ENCODE measurements at regions not wholly inside any gene's neighbourhood (a gene's known extent, or its start where the extent isn't known, plus 50 kb on each side); places are given as distances from the start of the nearest gene placed in this dataset.

GRCh38 chr21:18191139-18191538 is 53.5 kb upstream of the CHODL start:
- no peak for DNase-seq (ENCODE audit: low read depth in 3 of 3)

- no peak for DNase-seq (ENCODE audit: low read depth in 3 of 3)
Measured at GRCh38 chr21:18178509-18178908, 66.1 kb upstream of the CHODL start.

GRCh38 chr21:18174370-18174769 is 70.3 kb upstream of the CHODL start:
- no peak for DNase-seq (ENCODE audit: low read depth in 3 of 3)

- no peak for DNase-seq (ENCODE audit: low read depth in 3 of 3)
Measured at GRCh38 chr21:18170829-18171228, 73.8 kb upstream of the CHODL start.

- no peak for DNase-seq (ENCODE audit: low read depth in 3 of 3)
Measured at GRCh38 chr21:18170221-18170620, 74.4 kb upstream of the CHODL start.

GRCh38 chr21:18168108-18168507 is 76.5 kb upstream of the CHODL start:
- DNase-seq (ENCODE audit: low read depth in 3 of 3), result no peak

- DNase-seq (ENCODE audit: low read depth in 3 of 3), result no peak
Measured at GRCh38 chr21:18164933-18165332, 79.7 kb upstream of the CHODL start.

- DNase-seq (ENCODE audit: low read depth in 3 of 3), result no peak
Measured at GRCh38 chr21:18164483-18164882, 80.2 kb upstream of the CHODL start.

- DNase-seq (ENCODE audit: low read depth in 3 of 3), result no peak
Measured at GRCh38 chr21:18163956-18164355, 80.7 kb upstream of the CHODL start.

GRCh38 chr21:18161841-18162240 is 82.8 kb upstream of the CHODL start:
- no peak for DNase-seq (ENCODE audit: low read depth in 3 of 3)

- DNase-seq (ENCODE audit: low read depth in 3 of 3), result no peak
Measured at GRCh38 chr21:18157406-18157805, 87.2 kb upstream of the CHODL start.

- DNase-seq (ENCODE audit: low read depth in 3 of 3), result no peak
Measured at GRCh38 chr21:18155508-18156193, 89.0 kb upstream of the CHODL start.

GRCh38 chr21:18153063-18153462 is 91.6 kb upstream of the CHODL start:
- no peak for DNase-seq (ENCODE audit: low read depth in 3 of 3)

GRCh38 chr21:18152371-18152770 is 92.3 kb upstream of the CHODL start:
- DNase-seq (ENCODE audit: low read depth in 3 of 3), result no peak

- DNase-seq (ENCODE audit: low read depth in 3 of 3), result no peak
Measured at GRCh38 chr21:18151046-18151445, 93.6 kb upstream of the CHODL start.

GRCh38 chr21:18148401-18148800 is 96.2 kb upstream of the CHODL start:
- no peak for DNase-seq (ENCODE audit: low read depth in 3 of 3)

GRCh38 chr21:18147678-18148077 is 97.0 kb upstream of the CHODL start:
- DNase-seq (ENCODE audit: low read depth in 3 of 3), result no peak

GRCh38 chr21:18146820-18147219 is 97.8 kb upstream of the CHODL start:
- no peak for DNase-seq (ENCODE audit: low read depth in 3 of 3)

- DNase-seq (ENCODE audit: low read depth in 3 of 3), result no peak
Measured at GRCh38 chr21:18144339-18144738, 100.3 kb upstream of the CHODL start.

GRCh38 chr21:18142655-18143054 is 102.0 kb upstream of the CHODL start:
- no peak for DNase-seq (ENCODE audit: low read depth in 3 of 3)

- DNase-seq (ENCODE audit: low read depth in 3 of 3), result no peak
Measured at GRCh38 chr21:18138507-18138906, 106.1 kb upstream of the CHODL start.

GRCh38 chr21:18129526-18129925 is 115.1 kb upstream of the CHODL start:
- no peak for DNase-seq (ENCODE audit: low read depth in 3 of 3)

GRCh38 chr21:18118566-18118965 is 126.1 kb upstream of the CHODL start:
- no peak for DNase-seq (ENCODE audit: low read depth in 3 of 3)

- DNase-seq (ENCODE audit: low read depth in 3 of 3), result no peak
Measured at GRCh38 chr21:18117176-18117575, 127.5 kb upstream of the CHODL start.
